IPS-NIHi7 (cell line): ENCODE measurements at regions not wholly inside any gene's neighbourhood (a gene's known extent, or its start where the extent isn't known, plus 50 kb on each side); places are given as distances from the start of the nearest gene placed in this dataset.

Experiments
- DNase-seq: peaks from one replicate; pipeline ENCODE4 v3.0.0; 2012; ENCODE audit warnings: mixed read lengths; ENCODE audit errors: extremely low spot score

DNA sequence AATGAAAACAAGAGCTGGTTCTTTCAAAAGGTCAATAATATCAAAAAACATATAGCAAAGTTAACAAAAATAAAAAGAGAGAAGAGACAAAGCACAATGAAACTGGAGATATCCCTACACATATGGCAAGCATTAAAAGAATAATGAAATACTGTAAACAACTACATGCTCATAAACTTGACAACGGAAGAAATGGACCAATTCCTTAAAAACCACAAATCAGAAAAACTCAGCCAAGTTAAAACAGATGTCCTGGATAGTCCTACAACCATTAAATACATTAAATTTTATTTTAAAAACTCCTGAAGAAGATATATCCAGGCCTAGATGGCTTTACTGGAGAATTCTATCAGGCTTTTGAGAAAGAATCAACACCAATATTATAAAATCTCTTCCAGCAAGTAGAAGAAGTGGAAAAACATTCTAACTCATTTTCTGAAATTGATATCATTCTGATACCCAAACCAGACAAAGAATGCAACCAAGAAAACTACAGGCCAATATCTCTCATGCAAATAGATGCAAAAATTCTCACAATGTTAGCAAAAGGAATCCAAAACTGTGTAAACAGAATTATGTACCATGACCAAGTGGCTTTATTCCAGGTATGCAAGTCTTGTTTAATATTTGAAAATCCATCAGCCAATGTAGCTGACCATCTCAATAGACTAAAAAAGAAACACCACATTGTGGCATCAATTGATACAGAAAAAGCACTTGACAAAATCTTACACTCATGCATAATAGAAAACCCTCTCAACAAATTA is 56.1 kb upstream of the LRRC7 start:
- no peak for DNase-seq

DNA sequence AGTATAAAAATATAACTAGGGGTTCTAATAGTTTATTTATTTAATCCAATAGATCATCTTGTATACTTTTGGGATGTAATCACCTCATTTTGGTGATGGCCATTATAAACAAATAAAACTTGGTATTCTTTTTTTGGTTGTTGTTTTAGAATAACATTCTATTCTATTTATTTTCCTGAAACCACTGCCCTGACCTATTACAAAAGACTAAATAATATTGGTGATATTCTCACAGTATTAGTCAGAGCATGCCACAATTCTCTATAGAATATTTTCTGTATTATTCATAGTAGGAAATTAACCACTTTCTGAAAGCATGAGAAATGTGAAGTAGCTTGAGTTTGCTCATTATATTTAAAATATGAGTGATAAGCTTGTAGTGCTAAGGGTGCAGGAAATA is 54.1 kb upstream of the LRRC7 start:
- no peak for DNase-seq
